ENCODE measurements at regions not wholly inside any gene's neighbourhood (a gene's known extent, or its start where the extent isn't known, plus 50 kb on each side); places are given as distances from the start of the nearest gene placed in this dataset.

GRCh38 chr4:123876143-123876542 is 479.5 kb downstream of the SPRY1 start:
- TF ChIP-seq EZH2 (IDR thresholded peaks at IDR 0.05; ENCODE audit: low read length, missing control alignments), result no peak
- TF ChIP-seq CTCF (conservative IDR thresholded peaks at IDR 0.05 in 1 of 2, IDR thresholded peaks at IDR 0.05 in 1 of 2; ENCODE audit: low read depth in 1 of 2, low read length in 2 of 2), result no peak
- Histone ChIP-seq H2AFZ (ENCODE audit: low read length) (no peak overlapping the region), H4K20me1 (ENCODE audit: control insufficient read depth, extremely low read depth, insufficient read depth, low read length) (no peaks in the 10 kb centered on the region), H3K4me2 (ENCODE audit: extremely low read depth, insufficient read depth, low read length) (no peak overlapping the region), H3K9me3 (ENCODE audit: control insufficient read depth, insufficient read depth, low read depth, low read length) (no peaks in the 10 kb centered on the region), H3K36me3 (ENCODE audit: control insufficient read depth, insufficient read depth, low read length) (no peaks in the 10 kb centered on the region), H3K4me3 (replicated peaks in 1 of 4; ENCODE audit: control extremely low read depth in 1 of 4, insufficient read depth in 1 of 4, low read depth in 3 of 4, low read length in 4 of 4) (no peak overlapping the region), H3K27me3 (ENCODE audit: control insufficient read depth, insufficient read depth, low read length) (no peaks in the 10 kb centered on the region), H3K9ac (ENCODE audit: insufficient read depth, low read length) (no peak overlapping the region), H3K4me1 (ENCODE audit: control insufficient read depth, extremely low read depth, insufficient read depth, low read length) (no peaks in the 10 kb centered on the region), H3K27ac (ENCODE audit: insufficient read depth, low read length) (no peak overlapping the region), H3K79me2 (ENCODE audit: control insufficient read depth, insufficient read depth, low read length) (no peaks in the 10 kb centered on the region)
- DNase-seq (ENCODE audit: low read depth in 2 of 2), result no peak

GRCh38 chr4:123876671-123877101 is 480.1 kb downstream of the SPRY1 start:
- Histone ChIP-seq H3K4me1 (ENCODE audit: control insufficient read depth, extremely low read depth, insufficient read depth, low read length) (no peaks in the 10 kb centered on the region), H3K27ac (ENCODE audit: insufficient read depth, low read length) (no peak overlapping the region), H3K4me2 (ENCODE audit: extremely low read depth, insufficient read depth, low read length) (no peak overlapping the region), H3K9ac (ENCODE audit: insufficient read depth, low read length) (no peak overlapping the region), H3K36me3 (ENCODE audit: control insufficient read depth, insufficient read depth, low read length) (no peaks in the 10 kb centered on the region), H3K4me3 (replicated peaks in 1 of 4; ENCODE audit: control extremely low read depth in 1 of 4, insufficient read depth in 1 of 4, low read depth in 3 of 4, low read length in 4 of 4) (no peak overlapping the region), H4K20me1 (ENCODE audit: control insufficient read depth, extremely low read depth, insufficient read depth, low read length) (no peaks in the 10 kb centered on the region), H3K27me3 (ENCODE audit: control insufficient read depth, insufficient read depth, low read length) (no peaks in the 10 kb centered on the region), H3K79me2 (ENCODE audit: control insufficient read depth, insufficient read depth, low read length) (no peaks in the 10 kb centered on the region), H3K9me3 (ENCODE audit: control insufficient read depth, insufficient read depth, low read depth, low read length) (no peaks in the 10 kb centered on the region), H2AFZ (ENCODE audit: low read length) (no peak overlapping the region)
- DNase-seq (ENCODE audit: low read depth in 2 of 2), result peak in 1 of 2 donors; percentile 59
- TF ChIP-seq CTCF (conservative IDR thresholded peaks at IDR 0.05 in 1 of 2, IDR thresholded peaks at IDR 0.05 in 1 of 2; ENCODE audit: low read depth in 1 of 2, low read length in 2 of 2), result no peak
- TF ChIP-seq EZH2 (IDR thresholded peaks at IDR 0.05; ENCODE audit: low read length, missing control alignments), result no peak

GRCh38 chr4:123877551-123877950 is 481.0 kb downstream of the SPRY1 start:
- DNase-seq (ENCODE audit: low read depth in 2 of 2), result peak in 1 of 2 donors; percentile 76
- Histone ChIP-seq H3K79me2 (ENCODE audit: control insufficient read depth, insufficient read depth, low read length) (no peaks in the 10 kb centered on the region), H3K27me3 (ENCODE audit: control insufficient read depth, insufficient read depth, low read length) (no peaks in the 10 kb centered on the region), H3K4me3 (replicated peaks in 1 of 4; ENCODE audit: control extremely low read depth in 1 of 4, insufficient read depth in 1 of 4, low read depth in 3 of 4, low read length in 4 of 4) (no peak overlapping the region), H3K4me1 (ENCODE audit: control insufficient read depth, extremely low read depth, insufficient read depth, low read length) (no peaks in the 10 kb centered on the region), H4K20me1 (ENCODE audit: control insufficient read depth, extremely low read depth, insufficient read depth, low read length) (no peaks in the 10 kb centered on the region), H3K4me2 (ENCODE audit: extremely low read depth, insufficient read depth, low read length) (no peak overlapping the region), H3K9ac (ENCODE audit: insufficient read depth, low read length) (no peak overlapping the region), H3K27ac (ENCODE audit: insufficient read depth, low read length) (no peak overlapping the region), H3K36me3 (ENCODE audit: control insufficient read depth, insufficient read depth, low read length) (no peaks in the 10 kb centered on the region), H2AFZ (ENCODE audit: low read length) (no peak overlapping the region), H3K9me3 (ENCODE audit: control insufficient read depth, insufficient read depth, low read depth, low read length) (no peaks in the 10 kb centered on the region)
- no peak for TF ChIP-seq CTCF (conservative IDR thresholded peaks at IDR 0.05 in 1 of 2, IDR thresholded peaks at IDR 0.05 in 1 of 2; ENCODE audit: low read depth in 1 of 2, low read length in 2 of 2)
- TF ChIP-seq EZH2 (IDR thresholded peaks at IDR 0.05; ENCODE audit: low read length, missing control alignments), result no peak

Data from fibroblast of lung (primary cell).